ENCODE measurements at regions not wholly inside any gene's neighbourhood (a gene's known extent, or its start where the extent isn't known, plus 50 kb on each side); places are given as distances from the start of the nearest gene placed in this dataset.
"Not testable (repeated sequence)": the region's sequence is repeated elsewhere in the genome, so short reads cannot be mapped to it uniquely, and the experiment has no call there.

- no peak for DNase-seq
These were observed 146.4 kb downstream of the ARL4A start for GRCh38 chr7:12833829-12834228.

GRCh38 chr7:12834782-12835181, 147.3 kb downstream of the ARL4A start:
- DNase-seq: no peak

- no peak for DNase-seq
These were observed 152.2 kb downstream of the ARL4A start for GRCh38 chr7:12839508-12840153.

- not testable (repeated sequence) for DNase-seq
These were observed 157.3 kb downstream of the ARL4A start for GRCh38 chr7:12844732-12845131.

- no peak for DNase-seq
These were observed 159.6 kb downstream of the ARL4A start for GRCh38 chr7:12847001-12847400.

GRCh38 chr7:12851142-12851541, 163.7 kb downstream of the ARL4A start:
- DNase-seq: no peak

- DNase-seq: peak; percentile 2
These were observed 164.4 kb downstream of the ARL4A start for GRCh38 chr7:12851841-12852240.

- no peak for DNase-seq
These were observed 167.6 kb downstream of the ARL4A start for GRCh38 chr7:12855036-12855435.

- no peak for DNase-seq
These were observed 172.3 kb downstream of the ARL4A start for GRCh38 chr7:12859761-12860160.

GRCh38 chr7:12861070-12861469, 173.6 kb downstream of the ARL4A start:
- no peak for DNase-seq

- no peak for DNase-seq
These were observed 174.7 kb downstream of the ARL4A start for GRCh38 chr7:12862146-12862545.

- no peak for DNase-seq
These were observed 177.1 kb downstream of the ARL4A start for GRCh38 chr7:12864470-12865046.

GRCh38 chr7:12865593-12865992, 178.2 kb downstream of the ARL4A start:
- no peak for DNase-seq

- no peak for DNase-seq
These were observed 178.8 kb downstream of the ARL4A start for GRCh38 chr7:12866207-12866606.

- no peak for DNase-seq
These were observed 180.6 kb downstream of the ARL4A start for GRCh38 chr7:12868027-12868426.

GRCh38 chr7:12870219-12870618, 182.8 kb downstream of the ARL4A start:
- DNase-seq: no peak

GRCh38 chr7:12872487-12872886, 185.1 kb downstream of the ARL4A start:
- no peak for DNase-seq

- DNase-seq: no peak
These were observed 186.1 kb downstream of the ARL4A start for GRCh38 chr7:12873571-12873970.

- no peak for DNase-seq
These were observed 191.7 kb downstream of the ARL4A start for GRCh38 chr7:12879139-12879538.

GRCh38 chr7:12881712-12882111, 194.3 kb downstream of the ARL4A start:
- no peak for DNase-seq

GRCh38 chr7:12882710-12883109, 195.3 kb downstream of the ARL4A start:
- DNase-seq: no peak

GRCh38 chr7:12884033-12884432, 196.6 kb downstream of the ARL4A start:
- peak; percentile 19 for DNase-seq

- DNase-seq: peak; percentile 34
These were observed 197.5 kb downstream of the ARL4A start for GRCh38 chr7:12884856-12885440.

- peak; percentile 45 for DNase-seq
These were observed 201.3 kb downstream of the ARL4A start for GRCh38 chr7:12888717-12889116.

GRCh38 chr7:12889391-12889790, 202.0 kb downstream of the ARL4A start:
- peak; percentile 15 for DNase-seq
